ENCODE measurements at regions not wholly inside any gene's neighbourhood (a gene's known extent, or its start where the extent isn't known, plus 50 kb on each side); places are given as distances from the start of the nearest gene placed in this dataset.

- no peak for TF ChIP-seq GATA1 (IDR thresholded peaks at IDR 0.05; ENCODE audit: low read depth, low read length)
- TF ChIP-seq POLR2A (IDR thresholded peaks at IDR 0.05; ENCODE audit: low read length), result no peak
- no peak for DNase-seq
Observed at GRCh38 chr20:39190666-39191570, 228.8 kb downstream of the DHX35 start.

- DNase-seq, result no peak
- no peak for TF ChIP-seq POLR2A (IDR thresholded peaks at IDR 0.05; ENCODE audit: low read length)
- TF ChIP-seq GATA1 (IDR thresholded peaks at IDR 0.05; ENCODE audit: low read depth, low read length), result no peak
Observed at GRCh38 chr20:39188266-39188765, 226.2 kb downstream of the DHX35 start.

- TF ChIP-seq POLR2A (IDR thresholded peaks at IDR 0.05; ENCODE audit: low read length), result no peak
- no peak for TF ChIP-seq GATA1 (IDR thresholded peaks at IDR 0.05; ENCODE audit: low read depth, low read length)
- DNase-seq, result no peak
Observed at GRCh38 chr20:39181490-39181889, 219.3 kb downstream of the DHX35 start.

GRCh38 chr20:39176457-39176856, 214.3 kb downstream of the DHX35 start:
- DNase-seq, result no peak
- TF ChIP-seq POLR2A (IDR thresholded peaks at IDR 0.05; ENCODE audit: low read length) (no peak), GATA1 (IDR thresholded peaks at IDR 0.05; ENCODE audit: low read depth, low read length) (no peak)

GRCh38 chr20:39170896-39171463, 208.8 kb downstream of the DHX35 start:
- DNase-seq, result no peak

GRCh38 chr20:39165099-39165498, 203.0 kb downstream of the DHX35 start:
- DNase-seq, result no peak
- TF ChIP-seq GATA1 (IDR thresholded peaks at IDR 0.05; ENCODE audit: low read depth, low read length), result no peak
- no peak for TF ChIP-seq POLR2A (IDR thresholded peaks at IDR 0.05; ENCODE audit: low read length)

More at GRCh38 chr20:39170896-39171463, 208.8 kb downstream of the DHX35 start:
- TF ChIP-seq GATA1 (IDR thresholded peaks at IDR 0.05; ENCODE audit: low read depth, low read length), result no peak
- no peak for TF ChIP-seq POLR2A (IDR thresholded peaks at IDR 0.05; ENCODE audit: low read length)

- TF ChIP-seq GATA1 (IDR thresholded peaks at IDR 0.05; ENCODE audit: low read depth, low read length) (no peak), POLR2A (IDR thresholded peaks at IDR 0.05; ENCODE audit: low read length) (no peak)
- DNase-seq, result no peak
Observed at GRCh38 chr20:39164642-39165041, 202.5 kb downstream of the DHX35 start.

GRCh38 chr20:39163993-39164392, 201.8 kb downstream of the DHX35 start:
- DNase-seq, result no peak
- TF ChIP-seq GATA1 (IDR thresholded peaks at IDR 0.05; ENCODE audit: low read depth, low read length) (no peak), POLR2A (IDR thresholded peaks at IDR 0.05; ENCODE audit: low read length) (no peak)

GRCh38 chr20:39161900-39162299, 199.8 kb downstream of the DHX35 start:
- TF ChIP-seq POLR2A (IDR thresholded peaks at IDR 0.05; ENCODE audit: low read length), result no peak
- no peak for TF ChIP-seq GATA1 (IDR thresholded peaks at IDR 0.05; ENCODE audit: low read depth, low read length)
- DNase-seq, result no peak

GRCh38 chr20:39155971-39156370, 193.8 kb downstream of the DHX35 start:
- DNase-seq, result no peak
- no peak for TF ChIP-seq POLR2A (IDR thresholded peaks at IDR 0.05; ENCODE audit: low read length)
- TF ChIP-seq GATA1 (IDR thresholded peaks at IDR 0.05; ENCODE audit: low read depth, low read length), result no peak

GRCh38 chr20:39152742-39153141, 190.6 kb downstream of the DHX35 start:
- no peak for DNase-seq
- TF ChIP-seq POLR2A (IDR thresholded peaks at IDR 0.05; ENCODE audit: low read length) (no peak), GATA1 (IDR thresholded peaks at IDR 0.05; ENCODE audit: low read depth, low read length) (no peak)

- TF ChIP-seq GATA1 (IDR thresholded peaks at IDR 0.05; ENCODE audit: low read depth, low read length), result no peak
- no peak for TF ChIP-seq POLR2A (IDR thresholded peaks at IDR 0.05; ENCODE audit: low read length)
- no peak for DNase-seq
Observed at GRCh38 chr20:39152126-39152525, 190.0 kb downstream of the DHX35 start.

GRCh38 chr20:39150501-39150900, 188.4 kb downstream of the DHX35 start:
- DNase-seq, result no peak
- TF ChIP-seq GATA1 (IDR thresholded peaks at IDR 0.05; ENCODE audit: low read depth, low read length) (no peak), POLR2A (IDR thresholded peaks at IDR 0.05; ENCODE audit: low read length) (no peak)

- DNase-seq, result no peak
- TF ChIP-seq GATA1 (IDR thresholded peaks at IDR 0.05; ENCODE audit: low read depth, low read length) (no peak), POLR2A (IDR thresholded peaks at IDR 0.05; ENCODE audit: low read length) (no peak)
Observed at GRCh38 chr20:39146394-39146793, 184.2 kb downstream of the DHX35 start.
